HFFc6 (cell line): ENCODE measurements at regions not wholly inside any gene's neighbourhood (a gene's known extent, or its start where the extent isn't known, plus 50 kb on each side); places are given as distances from the start of the nearest gene placed in this dataset.
"Not testable (repeated sequence)": the region's sequence is repeated elsewhere in the genome, so short reads cannot be mapped to it uniquely, and the experiment has no call there.

Source experiments
- DNase-seq: peaks from one replicate; pipeline ENCODE4 v3.0.0-alpha.2; 2018
- H3K27ac Mint-ChIP-seq: 2 replicates; pipeline ENCODE4 v1.8.0; 2020; ENCODE audit warnings: mild to moderate bottlenecking, mixed read lengths
- H3K27me3 Mint-ChIP-seq: 2 replicates; pipeline ENCODE4 v1.8.0; 2021; ENCODE audit warnings: mild to moderate bottlenecking, moderate library complexity, mixed read lengths; ENCODE audit not compliant: insufficient read depth
- H3K36me3 Mint-ChIP-seq: 2 replicates; pipeline ENCODE4 v1.8.0; 2021; ENCODE audit warnings: low read depth, mixed read lengths
- H3K4me1 Mint-ChIP-seq: 2 replicates; pipeline ENCODE4 v1.8.0; 2020; ENCODE audit warnings: low read depth, mixed read lengths
- H3K4me3 Mint-ChIP-seq: 2 replicates; pipeline ENCODE4 v1.8.0; 2020; ENCODE audit warnings: mild to moderate bottlenecking, moderate library complexity, mixed read lengths
- H3K9me3 Mint-ChIP-seq: 2 replicates; pipeline ENCODE4 v1.8.0; 2020; ENCODE audit warnings: mild to moderate bottlenecking, mixed read lengths
- CTCF ChIP-seq: fragments of 200-600 bp; sonication (generic); IDR thresholded peaks from 2 replicates; pipeline ENCODE4 v1.5.0; 2021; ENCODE audit warnings: antibody characterized with exemption, mild to moderate bottlenecking

GRCh38 chr5:99471726-99472125 is 542.9 kb upstream of the CHD1 start:
- DNase-seq, H3K27ac Mint-ChIP-seq, H3K4me3 Mint-ChIP-seq, H3K9me3 Mint-ChIP-seq, H3K4me1 Mint-ChIP-seq, H3K36me3 Mint-ChIP-seq, H3K27me3 Mint-ChIP-seq: not testable (repeated sequence)

GRCh38 chr5:99471178-99471577 is 542.4 kb upstream of the CHD1 start:
- H3K4me1 Mint-ChIP-seq, H3K4me3 Mint-ChIP-seq, H3K9me3 Mint-ChIP-seq, H3K27ac Mint-ChIP-seq, DNase-seq, H3K36me3 Mint-ChIP-seq, H3K27me3 Mint-ChIP-seq: not testable (repeated sequence)

- H3K27me3 Mint-ChIP-seq = not testable (repeated sequence)
These were observed 541.8 kb upstream of the CHD1 start for GRCh38 chr5:99470636-99471035.

GRCh38 chr5:99460701-99461100 is 531.9 kb upstream of the CHD1 start:
- DNase-seq = no peak
- Mint-ChIP-seq H3K4me1 (no peaks in the 10 kb centered on the region), H3K27ac (no peak overlapping the region), H3K27me3 (no peaks in the 10 kb centered on the region), H3K36me3 (no peaks in the 10 kb centered on the region), H3K4me3 (no peak overlapping the region), H3K9me3 (peaks cover 9% of the 10 kb centered on the region)
- no peak for TF ChIP-seq CTCF

More at GRCh38 chr5:99470636-99471035, 541.8 kb upstream of the CHD1 start:
- H3K9me3 Mint-ChIP-seq, H3K4me3 Mint-ChIP-seq, H3K36me3 Mint-ChIP-seq, DNase-seq, H3K27ac Mint-ChIP-seq, H3K4me1 Mint-ChIP-seq: not testable (repeated sequence)

- H3K4me3 Mint-ChIP-seq = no peak overlapping the region
- H3K4me1 Mint-ChIP-seq = no peaks in the 10 kb centered on the region
- no peak for TF ChIP-seq CTCF
- H3K27ac Mint-ChIP-seq = no peak overlapping the region
- no peak for DNase-seq
- H3K36me3 Mint-ChIP-seq = no peaks in the 10 kb centered on the region
- peaks cover 5% of the 10 kb centered on the region; the same call in 1 of the 2 replicates for H3K9me3 Mint-ChIP-seq
- H3K27me3 Mint-ChIP-seq = no peaks in the 10 kb centered on the region
These were observed 524.4 kb upstream of the CHD1 start for GRCh38 chr5:99453196-99453595.

GRCh38 chr5:99449786-99450185 is 521.0 kb upstream of the CHD1 start:
- H3K27me3 Mint-ChIP-seq = no peaks in the 10 kb centered on the region
- no peak for TF ChIP-seq CTCF
- H3K4me1 Mint-ChIP-seq = no peaks in the 10 kb centered on the region
- no peak overlapping the region for H3K4me3 Mint-ChIP-seq
- no peaks in the 10 kb centered on the region for H3K36me3 Mint-ChIP-seq
- H3K9me3 Mint-ChIP-seq = peaks cover 5% of the 10 kb centered on the region; the same call in 1 of the 2 replicates
- H3K27ac Mint-ChIP-seq = no peak overlapping the region
- DNase-seq = no peak

- Mint-ChIP-seq H3K4me1 (no peaks in the 10 kb centered on the region), H3K27ac (no peak overlapping the region), H3K9me3 (peaks cover 13% of the 10 kb centered on the region), H3K27me3 (no peaks in the 10 kb centered on the region), H3K36me3 (no peaks in the 10 kb centered on the region), H3K4me3 (no peak overlapping the region)
- no peak for TF ChIP-seq CTCF
- DNase-seq = no peak
These were observed 517.0 kb upstream of the CHD1 start for GRCh38 chr5:99445805-99446204.
